PC-3 (cell line): ENCODE measurements at regions not wholly inside any gene's neighbourhood (a gene's known extent, or its start where the extent isn't known, plus 50 kb on each side); places are given as distances from the start of the nearest gene placed in this dataset.

Experiments
- ATAC-seq: fragments of 200-7000 bp; cut with Tn5 transposase; 2 replicates; pipeline ENCODE4 v1.9.1; 2020; ENCODE audit warnings: mild to moderate bottlenecking, moderate library complexity
- BruUV-seq: library from RNA; stranded (reverse); fragments of 400-500 nt; replicated peaks from 2 replicates; lab custom pipeline; 2021; lab: Mats Ljungman, UMichigan
- CTCF ChIA-PET: fragments of 300-600 bp; sonication (Branson Sonifier 250); formaldehyde crosslinking; loops from one replicate; lab custom pipeline; 2022; ENCODE audit warnings: antibody characterized with exemption; lab: Charles Lee
- POLR2A ChIA-PET: fragments of 300-600 bp; sonication (Branson Sonifier 250); formaldehyde crosslinking; loops from one replicate; lab custom pipeline; 2022; ENCODE audit warnings: antibody characterized with exemption; ENCODE audit not compliant: unreplicated experiment; lab: Charles Lee
- DNase-seq: peaks from one replicate; pipeline ENCODE4 v3.0.0-alpha.2; 2015
- H2AFZ ChIP-seq: fragments of 300-600 bp; sonication (generic); 2 replicates; pipeline ENCODE4 v1.6.0; 2016; ENCODE audit warnings: antibody characterized with exemption, low read length
- H3F3A ChIP-seq: fragments of 300-600 bp; sonication (generic); one replicate; pipeline ENCODE4 v1.6.0; 2017; ENCODE audit warnings: antibody characterized with exemption, low read length, control low read depth, mild to moderate bottlenecking; ENCODE audit not compliant: unreplicated experiment
- H3K27ac ChIP-seq: fragments of 300-600 bp; sonication (generic); 2 replicates; pipeline ENCODE4 v1.5.1; 2016; ENCODE audit warnings: mild to moderate bottlenecking, low read length
- H3K27me3 ChIP-seq: fragments of 300-600 bp; sonication (generic); 2 replicates; pipeline ENCODE4 v1.6.1; 2016; ENCODE audit warnings: low read length, mixed read lengths
- H3K36me3 ChIP-seq: fragments of 300-600 bp; sonication (generic); 2 replicates; pipeline ENCODE4 v1.6.1; 2016; ENCODE audit warnings: low read depth, mixed run types, low read length, mixed read lengths
- H3K4me1 ChIP-seq: fragments of 300-600 bp; sonication (generic); 2 replicates; pipeline ENCODE4 v1.5.1; 2016; ENCODE audit warnings: low read length; ENCODE audit not compliant: insufficient read depth
- H3K4me2 ChIP-seq: fragments of 300-600 bp; sonication (generic); 2 replicates; pipeline ENCODE4 v1.6.0; 2016; ENCODE audit warnings: low read length
- H3K4me3 ChIP-seq: fragments of 300-600 bp; sonication (generic); 2 replicates; pipeline ENCODE4 v1.5.1; 2016; ENCODE audit warnings: mild to moderate bottlenecking, low read length, mixed read lengths
- H3K79me2 ChIP-seq: fragments of 300-600 bp; sonication (generic); 2 replicates; pipeline ENCODE4 v1.6.1; 2017; ENCODE audit warnings: low read length, mixed read lengths
- H3K9ac ChIP-seq: fragments of 300-600 bp; sonication (generic); 2 replicates; pipeline ENCODE4 v1.6.0; 2016; ENCODE audit warnings: mild to moderate bottlenecking, low read length
- H3K9me2 ChIP-seq: fragments of 300-600 bp; sonication (generic); replicated peaks from 2 replicates; pipeline ENCODE4 v1.6.1; 2016; ENCODE audit warnings: mixed run types, low read length, mixed read lengths
- H3K9me3 ChIP-seq: fragments of 300-600 bp; sonication (generic); 2 replicates; pipeline ENCODE4 v1.6.1; 2016; ENCODE audit warnings: low read length, mixed read lengths
- H4K20me1 ChIP-seq: fragments of 300-600 bp; sonication (generic); 2 replicates; pipeline ENCODE4 v1.6.1; 2016; ENCODE audit warnings: low read length, mixed read lengths
- EZH2 ChIP-seq: fragments of 300-600 bp; sonication (generic); IDR thresholded peaks from one replicate; pipeline ENCODE4 v1.6.1; 2017; ENCODE audit warnings: antibody characterized with exemption, mild to moderate bottlenecking, low read length; ENCODE audit not compliant: unreplicated experiment
- EZH2phosphoT487 ChIP-seq: fragments of 300-600 bp; sonication (generic); IDR thresholded peaks from 2 replicates; pipeline ENCODE4 v1.6.1; 2018; ENCODE audit warnings: mild to moderate bottlenecking, antibody characterized with exemption, low read length, borderline replicate concordance
- intact Hi-C: fragments of 100-400 bp; cut with micrococcal nuclease; formaldehyde crosslinking; loops from 2 replicates; pipeline ENCODE4 v1.9.0; 2023
- TF ChIP-seq, protein P1 (sequence below): fragments of 300-600 bp; sonication (generic); conservative IDR thresholded peaks from 2 replicates; pipeline ENCODE4 v1.5.1; 2017; ENCODE audit warnings: antibody characterized with exemption, low read depth, mild to moderate bottlenecking, low read length

DNA sequence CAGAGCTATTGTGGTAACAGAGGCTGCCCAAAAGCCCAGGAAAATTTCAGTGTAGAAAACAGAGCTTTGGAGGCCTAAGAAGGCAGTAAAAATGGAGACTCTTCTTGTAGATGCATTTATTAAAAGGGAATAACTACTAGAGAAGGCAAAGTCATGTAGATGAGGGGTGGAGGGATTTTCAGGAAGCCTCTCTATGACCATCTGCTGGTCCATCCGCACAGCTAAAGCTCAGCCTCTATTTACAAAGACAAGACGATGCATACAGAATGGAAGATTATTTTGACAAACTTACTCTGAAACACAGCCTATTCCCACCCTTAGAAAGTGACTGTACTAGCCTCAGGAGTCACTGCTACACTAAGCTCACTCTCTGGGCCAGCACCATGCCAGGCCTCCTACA, 71.4 kb downstream of the GLRX5 start:
- no peaks in the 10 kb centered on the region for H3F3A ChIP-seq
- no peaks in the 10 kb centered on the region for H4K20me1 ChIP-seq
- peaks cover 87% of the 10 kb centered on the region for H3K27me3 ChIP-seq
- H3K4me3 ChIP-seq, result no peak overlapping the region
- POLR2A ChIA-PET, result no interaction called here
- intact Hi-C loops, result no loop called here
- CTCF ChIA-PET, result no interaction called here
- H3K9me3 ChIP-seq, result no peaks in the 10 kb centered on the region
- ATAC-seq (no peak), DNase-seq (no peak)
- no peaks in the 10 kb centered on the region for H3K36me3 ChIP-seq
- H3K9ac ChIP-seq, result no peak overlapping the region
- H3K27ac ChIP-seq, result no peak overlapping the region
- H3K4me2 ChIP-seq, result no peak overlapping the region
- H2AFZ ChIP-seq, result no peak overlapping the region
- H3K9me2 ChIP-seq, result no peaks in the 10 kb centered on the region
- H3K4me1 ChIP-seq, result no peaks in the 10 kb centered on the region
- BruUV-seq, result no TSS peak
- TF ChIP-seq EZH2phosphoT487, result no peak
- no peak for TF ChIP-seq EZH2
- TF ChIP-seq, protein P1, sequence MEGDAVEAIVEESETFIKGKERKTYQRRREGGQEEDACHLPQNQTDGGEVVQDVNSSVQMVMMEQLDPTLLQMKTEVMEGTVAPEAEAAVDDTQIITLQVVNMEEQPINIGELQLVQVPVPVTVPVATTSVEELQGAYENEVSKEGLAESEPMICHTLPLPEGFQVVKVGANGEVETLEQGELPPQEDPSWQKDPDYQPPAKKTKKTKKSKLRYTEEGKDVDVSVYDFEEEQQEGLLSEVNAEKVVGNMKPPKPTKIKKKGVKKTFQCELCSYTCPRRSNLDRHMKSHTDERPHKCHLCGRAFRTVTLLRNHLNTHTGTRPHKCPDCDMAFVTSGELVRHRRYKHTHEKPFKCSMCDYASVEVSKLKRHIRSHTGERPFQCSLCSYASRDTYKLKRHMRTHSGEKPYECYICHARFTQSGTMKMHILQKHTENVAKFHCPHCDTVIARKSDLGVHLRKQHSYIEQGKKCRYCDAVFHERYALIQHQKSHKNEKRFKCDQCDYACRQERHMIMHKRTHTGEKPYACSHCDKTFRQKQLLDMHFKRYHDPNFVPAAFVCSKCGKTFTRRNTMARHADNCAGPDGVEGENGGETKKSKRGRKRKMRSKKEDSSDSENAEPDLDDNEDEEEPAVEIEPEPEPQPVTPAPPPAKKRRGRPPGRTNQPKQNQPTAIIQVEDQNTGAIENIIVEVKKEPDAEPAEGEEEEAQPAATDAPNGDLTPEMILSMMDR, result no peak
- H3K79me2 ChIP-seq, result no peaks in the 10 kb centered on the region

DNA sequence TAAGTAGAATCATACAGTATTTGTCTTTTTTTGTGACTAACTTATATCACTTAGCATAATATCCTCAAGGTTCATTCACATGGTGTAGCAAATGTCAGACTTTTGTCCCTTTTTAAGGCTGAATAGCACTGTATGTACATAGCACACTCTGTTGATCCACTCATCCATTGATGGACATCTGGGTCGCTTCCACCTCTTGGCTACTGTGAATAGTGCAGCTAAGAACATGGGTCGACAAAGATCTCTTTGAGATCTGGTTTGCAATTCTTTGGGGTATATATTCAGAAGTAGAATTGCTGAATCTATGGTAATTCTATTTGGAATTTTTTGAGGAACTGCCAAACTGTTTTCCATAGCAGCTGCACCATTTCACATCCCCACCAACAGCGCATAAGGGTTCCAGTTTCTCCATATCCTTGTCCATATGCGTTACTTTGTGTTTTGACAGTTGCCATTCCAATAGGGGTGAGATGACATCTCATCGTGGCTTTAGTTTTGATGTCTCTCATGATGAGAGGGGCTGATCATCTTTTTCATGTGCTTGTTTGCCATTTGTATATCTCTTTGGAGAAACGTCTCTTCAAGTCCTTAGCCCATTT, 73.9 kb downstream of the GLRX5 start:
- POLR2A ChIA-PET, result no interaction called here
- Histone ChIP-seq H3K9me3 (no peaks in the 10 kb centered on the region), H3K4me1 (no peaks in the 10 kb centered on the region), H3K9me2 (no peaks in the 10 kb centered on the region), H3F3A (no peaks in the 10 kb centered on the region), H4K20me1 (no peaks in the 10 kb centered on the region), H3K36me3 (no peaks in the 10 kb centered on the region), H2AFZ (no peak overlapping the region), H3K4me2 (no peak overlapping the region), H3K27me3 (peaks cover 93% of the 10 kb centered on the region), H3K9ac (no peak overlapping the region), H3K4me3 (no peak overlapping the region), H3K27ac (no peak overlapping the region), H3K79me2 (no peaks in the 10 kb centered on the region)
- ATAC-seq (no peak), DNase-seq (no peak)
- intact Hi-C loops, result loop anchor here (2.0 kb wide), 1 partner anchor 48 kb away; no protein-coding TSS in a partner anchor
- CTCF ChIA-PET, result no interaction called here
- TF ChIP-seq EZH2phosphoT487 (no peak), EZH2 (no peak)
- TF ChIP-seq, protein P1, result no peak
- no TSS peak for BruUV-seq

DNA sequence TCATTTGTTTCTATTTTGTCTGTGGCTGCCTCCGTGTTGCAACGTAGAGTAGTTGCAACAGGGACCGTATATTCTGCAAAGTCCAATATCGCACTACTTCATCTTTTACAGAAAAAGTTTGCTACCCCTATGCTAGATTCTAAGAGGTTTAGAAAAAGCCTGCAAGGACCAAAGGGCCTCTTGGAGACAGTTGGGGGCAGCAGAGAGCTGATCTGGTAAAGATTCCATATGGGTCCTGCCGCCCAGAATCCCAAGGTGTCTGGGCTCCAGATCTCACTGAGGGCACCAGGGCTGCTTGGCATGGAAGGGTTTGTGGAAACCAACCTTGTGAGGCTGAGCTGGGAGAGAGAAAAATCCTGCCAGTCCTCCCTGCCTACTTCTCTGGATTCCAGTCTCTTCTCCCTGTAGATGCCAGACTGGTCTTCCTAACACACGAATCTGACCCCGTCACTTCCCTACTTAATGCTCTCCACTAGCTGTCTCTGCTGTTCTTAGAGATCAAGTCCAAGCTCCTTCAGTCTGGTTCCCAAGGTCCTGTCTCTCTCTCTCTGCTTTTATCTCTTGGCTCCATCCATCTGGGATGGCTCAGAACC, 74.6 kb downstream of the GLRX5 start:
- Histone ChIP-seq H3F3A (no peaks in the 10 kb centered on the region), H3K27ac (no peak overlapping the region), H3K4me3 (no peak overlapping the region), H3K9me3 (no peaks in the 10 kb centered on the region), H4K20me1 (no peaks in the 10 kb centered on the region), H3K79me2 (no peaks in the 10 kb centered on the region), H3K36me3 (no peaks in the 10 kb centered on the region), H3K9me2 (no peaks in the 10 kb centered on the region), H3K27me3 (peaks cover 93% of the 10 kb centered on the region), H2AFZ (no peak overlapping the region), H3K4me2 (no peak overlapping the region), H3K4me1 (no peaks in the 10 kb centered on the region), H3K9ac (no peak overlapping the region)
- ATAC-seq (peak; percentile 37; the same call in 1 of the 2 replicates), DNase-seq (peak; percentile 56)
- intact Hi-C loops, result loop anchor here (2.0 kb wide), 1 partner anchor 49 kb away; no protein-coding TSS in a partner anchor
- BruUV-seq, result no TSS peak
- CTCF ChIA-PET, result no interaction called here
- TF ChIP-seq, protein P1, result peak; percentile 70
- TF ChIP-seq EZH2, result no peak
- POLR2A ChIA-PET, result no interaction called here
